ENCODE measurements at regions not wholly inside any gene's neighbourhood (a gene's known extent, or its start where the extent isn't known, plus 50 kb on each side); places are given as distances from the start of the nearest gene placed in this dataset.
"Not testable (repeated sequence)": the region's sequence is repeated elsewhere in the genome, so short reads cannot be mapped to it uniquely, and the experiment has no call there.

- Histone ChIP-seq H3K27ac (replicated peaks in 1 of 4) (no peak overlapping the region), H3K27me3 (peaks cover 0 to 6% (median 0%) of the 10 kb centered on the region in 4 donors), H3K4me3 (no peak overlapping the region), H3K36me3 (no peaks in the 10 kb centered on the region), H3K9me3 (no peaks in the 10 kb centered on the region), H3K4me1 (no peaks in the 10 kb centered on the region)
- TF ChIP-seq POLR2AphosphoS5 (IDR thresholded peaks at IDR 0.05) (no peak), CTCF (IDR thresholded peaks at IDR 0.05) (no peak), EP300 (IDR thresholded peaks at IDR 0.05) (no peak), POLR2A (IDR thresholded peaks at IDR 0.05; ENCODE audit: low read depth) (no peak)
- no peak for DNase-seq (ENCODE audit: extremely low spot score)
- 79% methylated on average over 14 of the region's 14 CpGs for WGBS
- intact Hi-C loops (cut with DNase I), result no loop called here
These were observed 241.8 kb downstream of the ALG10 start for GRCh38 chr12:34264110-34264509.

GRCh38 chr12:34273703-34274102, 251.4 kb downstream of the ALG10 start:
- DNase-seq (ENCODE audit: extremely low spot score); H3K27ac ChIP-seq (replicated peaks in 1 of 4); H3K36me3 ChIP-seq; intact Hi-C loops (cut with DNase I); H3K27me3 ChIP-seq; H3K4me1 ChIP-seq; H3K9me3 ChIP-seq; H3K4me3 ChIP-seq: not testable (repeated sequence)
- WGBS, result 71% methylated on average over 4 of the region's 4 CpGs

GRCh38 chr12:34275129-34275528, 252.8 kb downstream of the ALG10 start:
- intact Hi-C loops (cut with DNase I), result no loop called here
- H3K27ac ChIP-seq (replicated peaks in 1 of 4), result no peak overlapping the region
- H3K4me3 ChIP-seq, result no peak overlapping the region
- WGBS, result 93% methylated on average over 9 of the region's 9 CpGs
- H3K27me3 ChIP-seq, result no peaks in the 10 kb centered on the region
- no peaks in the 10 kb centered on the region for H3K4me1 ChIP-seq
- no peak for DNase-seq (ENCODE audit: extremely low spot score)
- no peaks in the 10 kb centered on the region for H3K36me3 ChIP-seq
- no peaks in the 10 kb centered on the region for H3K9me3 ChIP-seq
- TF ChIP-seq POLR2AphosphoS5 (IDR thresholded peaks at IDR 0.05) (no peak), EP300 (IDR thresholded peaks at IDR 0.05) (no peak), CTCF (IDR thresholded peaks at IDR 0.05) (no peak), POLR2A (IDR thresholded peaks at IDR 0.05; ENCODE audit: low read depth) (no peak)

GRCh38 chr12:34286483-34286882, 264.2 kb downstream of the ALG10 start:
- intact Hi-C loops (cut with DNase I), result no loop called here
- 60% methylated on average over 5 of the region's 5 CpGs for WGBS
- no peak for DNase-seq (ENCODE audit: extremely low spot score)
- H3K27ac ChIP-seq (replicated peaks in 1 of 4), result no peak overlapping the region
- no peaks in the 10 kb centered on the region for H3K27me3 ChIP-seq
- H3K4me1 ChIP-seq, result no peaks in the 10 kb centered on the region
- H3K9me3 ChIP-seq, result peaks cover 0 to 77% (median 40%) of the 10 kb centered on the region in 4 donors
- H3K4me3 ChIP-seq, result no peak overlapping the region
- TF ChIP-seq EP300 (IDR thresholded peaks at IDR 0.05) (no peak), POLR2AphosphoS5 (IDR thresholded peaks at IDR 0.05) (no peak), POLR2A (IDR thresholded peaks at IDR 0.05; ENCODE audit: low read depth) (no peak), CTCF (IDR thresholded peaks at IDR 0.05) (no peak)
- H3K36me3 ChIP-seq, result no peaks in the 10 kb centered on the region

- TF ChIP-seq CTCF (IDR thresholded peaks at IDR 0.05) (no peak), POLR2AphosphoS5 (IDR thresholded peaks at IDR 0.05) (no peak), EP300 (IDR thresholded peaks at IDR 0.05) (no peak), POLR2A (IDR thresholded peaks at IDR 0.05; ENCODE audit: low read depth) (no peak)
- Histone ChIP-seq H3K27ac (replicated peaks in 1 of 4) (no peak overlapping the region), H3K9me3 (peaks cover 0 to 75% (median 40%) of the 10 kb centered on the region in 4 donors), H3K4me1 (no peaks in the 10 kb centered on the region), H3K4me3 (no peak overlapping the region), H3K36me3 (no peaks in the 10 kb centered on the region), H3K27me3 (no peaks in the 10 kb centered on the region)
- WGBS, result 84% methylated on average over 6 of the region's 6 CpGs
- no peak for DNase-seq (ENCODE audit: extremely low spot score)
- intact Hi-C loops (cut with DNase I), result no loop called here
These were observed 264.6 kb downstream of the ALG10 start for GRCh38 chr12:34286934-34287333.
